Gastrocnemius medialis (tissue), 4 donors: ENCODE measurements at regions not wholly inside any gene's neighbourhood (a gene's known extent, or its start where the extent isn't known, plus 50 kb on each side); places are given as distances from the start of the nearest gene placed in this dataset.

Source experiments
- CTCF ChIP-seq, 5 experiments: fragments of 450-650 bp in 3 of 5; fragments of 200-600 bp in 2 of 5; sonication (generic) in 2 of 5; IDR thresholded peaks in 4 of 5; conservative IDR thresholded peaks in 1 of 5; 1 replicate in 4 of 5; 2 replicates in 1 of 5; pipeline ENCODE4 v1.5.1; 2016 to 2019; ENCODE audit warnings: antibody characterized with exemption in 5 of 5, mild to moderate bottlenecking in 3 of 5, moderate library complexity in 3 of 5
- POLR2A ChIP-seq, 2 donors: fragments of 450-650 bp; IDR thresholded peaks; one replicate each; pipeline ENCODE4 v1.6.1; 2017; ENCODE audit warnings: antibody characterized with exemption in 2 of 2, mild to moderate bottlenecking in 2 of 2, moderate library complexity in 2 of 2

DNA sequence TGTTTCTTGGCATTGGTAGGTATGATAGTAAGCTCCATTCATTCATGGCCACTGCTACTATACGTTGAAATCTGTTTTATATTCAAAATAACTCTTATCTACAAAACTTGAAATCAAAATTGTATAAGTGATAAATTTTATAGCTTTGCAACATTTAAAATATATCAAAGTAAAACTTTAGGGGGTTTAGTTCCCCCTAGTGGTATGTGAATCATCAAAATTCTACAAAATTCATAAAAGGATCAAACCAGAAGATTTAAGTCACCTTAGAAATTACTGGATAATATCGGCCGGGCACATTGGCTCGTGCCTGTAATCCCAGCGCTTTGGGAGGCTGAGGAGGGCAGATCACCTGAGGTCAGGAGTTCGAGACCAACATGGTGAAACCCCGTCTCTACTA, 243.0 kb upstream of the CDH18 start:
- no peak for TF ChIP-seq CTCF (IDR thresholded peaks at IDR 0.05 in 4 of 5, conservative IDR thresholded peaks at IDR 0.05 in 1 of 5)
- no peak for TF ChIP-seq POLR2A (IDR thresholded peaks at IDR 0.05)
